PFSK-1 (cell line): ENCODE measurements at regions not wholly inside any gene's neighbourhood (a gene's known extent, or its start where the extent isn't known, plus 50 kb on each side); places are given as distances from the start of the nearest gene placed in this dataset.

Experiments used
- FOXP2 ChIP-seq: optimal IDR thresholded peaks from 2 replicates; pipeline ENCODE3; 2011; ENCODE audit warnings: borderline replicate concordance, control low read depth, inconsistent platforms; ENCODE audit not compliant: insufficient read depth; ENCODE audit errors: extremely low read length, extremely low read depth
- POLR2AphosphoS5 ChIP-seq: IDR thresholded peaks from 2 replicates; pipeline ENCODE4 v1.6.1; 2012; ENCODE audit warnings: low read depth, mild to moderate bottlenecking, control low read depth, low read length, moderate library complexity
- REST ChIP-seq, 2 experiments: IDR thresholded peaks; 2 replicates each; pipeline versions ENCODE4 v1.6.1 to v1.8.0; 2011 to 2012; ENCODE audit warnings: low read depth in 2 of 2, low read length in 2 of 2, control low read depth in 1 of 2, inconsistent platforms in 1 of 2, mild to moderate bottlenecking in 1 of 2, moderate library complexity in 1 of 2; ENCODE audit not compliant: insufficient read depth in 1 of 2
- SIN3A ChIP-seq: IDR thresholded peaks from 2 replicates; pipeline ENCODE4 v1.6.1; 2012; ENCODE audit warnings: mild to moderate bottlenecking, low read length, moderate library complexity, borderline replicate concordance; ENCODE audit not compliant: insufficient read depth
- TAF1 ChIP-seq: IDR thresholded peaks from 2 replicates; pipeline ENCODE4 v1.6.1; 2012; ENCODE audit warnings: low read length, control low read depth, borderline replicate concordance; ENCODE audit not compliant: insufficient read depth

GRCh38 chr2:18656048-18656447, 66.7 kb upstream of the NT5C1B start:
- TF ChIP-seq SIN3A (no peak), FOXP2 (no peak), TAF1 (no peak), REST (IDR thresholded peaks at IDR 0.05; ENCODE audit: insufficient read depth in 1 of 2, low read depth in 2 of 2, low read length in 2 of 2) (no peak)

- TF ChIP-seq POLR2AphosphoS5 (no peak), REST (IDR thresholded peaks at IDR 0.05; ENCODE audit: insufficient read depth in 1 of 2, low read depth in 2 of 2, low read length in 2 of 2) (no peak), TAF1 (no peak), FOXP2 (no peak), SIN3A (no peak)
Measured at GRCh38 chr2:18651842-18652774, 62.7 kb upstream of the NT5C1B start.

- no peak for TF ChIP-seq SIN3A
- TF ChIP-seq REST (IDR thresholded peaks at IDR 0.05; ENCODE audit: insufficient read depth in 1 of 2, low read depth in 2 of 2, low read length in 2 of 2): no peak
- TF ChIP-seq TAF1: no peak
- no peak for TF ChIP-seq FOXP2
- TF ChIP-seq POLR2AphosphoS5: no peak
Measured at GRCh38 chr2:18650221-18650620, 60.9 kb upstream of the NT5C1B start.

- TF ChIP-seq FOXP2: no peak
- no peak for TF ChIP-seq POLR2AphosphoS5
- TF ChIP-seq SIN3A: no peak
- TF ChIP-seq TAF1: no peak
Measured at GRCh38 chr2:18649502-18650135, 60.2 kb upstream of the NT5C1B start.

- TF ChIP-seq FOXP2 (no peak), REST (IDR thresholded peaks at IDR 0.05; ENCODE audit: insufficient read depth in 1 of 2, low read depth in 2 of 2, low read length in 2 of 2) (no peak), POLR2AphosphoS5 (no peak), SIN3A (no peak), TAF1 (no peak)
Measured at GRCh38 chr2:18648161-18648560, 58.8 kb upstream of the NT5C1B start.
